ENCODE measurements at regions not wholly inside any gene's neighbourhood (a gene's known extent, or its start where the extent isn't known, plus 50 kb on each side); places are given as distances from the start of the nearest gene placed in this dataset.

GRCh38 chr12:24081606-24082005 is 132.1 kb upstream of the SOX5 start:
- H3K36me3 ChIP-seq (ENCODE audit: insufficient read depth, low read length) = no peaks in the 10 kb centered on the region
- no peak overlapping the region for H3K4me3 ChIP-seq (ENCODE audit: low read depth in 1 of 2, low read length in 2 of 2)
- H3K4me1 ChIP-seq (ENCODE audit: insufficient read depth, low read length) = no peaks in the 10 kb centered on the region
- no peak overlapping the region for H3K27ac ChIP-seq (ENCODE audit: low read depth, low read length)
- no peaks in the 10 kb centered on the region for H3K27me3 ChIP-seq (ENCODE audit: control insufficient read depth in 1 of 2, insufficient read depth in 2 of 2, low read length in 2 of 2)
- no peaks in the 10 kb centered on the region for H3K9me3 ChIP-seq (ENCODE audit: low read length)
- H3K9ac ChIP-seq (ENCODE audit: low read length) = no peak overlapping the region

DNA sequence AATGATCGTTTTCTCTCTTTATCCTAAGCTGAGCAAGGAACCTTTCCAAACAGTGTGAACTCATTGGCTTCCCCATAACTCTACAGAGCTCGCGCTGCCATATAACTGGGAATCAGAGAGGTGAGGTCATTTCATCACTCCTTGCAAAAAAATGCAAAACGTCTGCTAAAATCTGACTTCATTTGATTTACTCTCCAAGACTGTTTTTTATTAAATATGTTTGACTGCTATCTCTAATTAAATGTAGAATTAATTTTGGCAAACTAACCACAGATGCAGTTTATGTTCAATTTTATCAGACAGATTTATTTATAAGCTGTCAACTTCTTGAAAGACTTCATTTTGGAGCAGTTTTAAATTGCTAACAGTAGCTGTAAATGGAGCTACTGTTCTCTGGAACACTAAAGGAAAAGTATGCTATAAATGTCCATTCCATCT is 131.6 kb upstream of the SOX5 start:
- Histone ChIP-seq H3K27me3 (ENCODE audit: control insufficient read depth in 1 of 2, insufficient read depth in 2 of 2, low read length in 2 of 2) (no peaks in the 10 kb centered on the region), H3K9ac (ENCODE audit: low read length) (no peak overlapping the region), H3K4me3 (ENCODE audit: low read depth in 1 of 2, low read length in 2 of 2) (no peak overlapping the region), H3K36me3 (ENCODE audit: insufficient read depth, low read length) (no peaks in the 10 kb centered on the region), H3K27ac (ENCODE audit: low read depth, low read length) (no peak overlapping the region), H3K4me1 (ENCODE audit: insufficient read depth, low read length) (no peaks in the 10 kb centered on the region), H3K9me3 (ENCODE audit: low read length) (no peaks in the 10 kb centered on the region)

- no peak overlapping the region for H3K9ac ChIP-seq (ENCODE audit: low read length)
- H3K4me1 ChIP-seq (ENCODE audit: insufficient read depth, low read length) = no peaks in the 10 kb centered on the region
- no peak overlapping the region for H3K27ac ChIP-seq (ENCODE audit: low read depth, low read length)
- no peaks in the 10 kb centered on the region for H3K9me3 ChIP-seq (ENCODE audit: low read length)
- no peaks in the 10 kb centered on the region for H3K36me3 ChIP-seq (ENCODE audit: insufficient read depth, low read length)
- H3K4me3 ChIP-seq (ENCODE audit: low read depth in 1 of 2, low read length in 2 of 2) = no peak overlapping the region
- H3K27me3 ChIP-seq (ENCODE audit: control insufficient read depth in 1 of 2, insufficient read depth in 2 of 2, low read length in 2 of 2) = no peaks in the 10 kb centered on the region
Measured at GRCh38 chr12:24080465-24080864, 131.0 kb upstream of the SOX5 start.

- Histone ChIP-seq H3K9ac (ENCODE audit: low read length) (no peak overlapping the region), H3K27ac (ENCODE audit: low read depth, low read length) (no peak overlapping the region), H3K36me3 (ENCODE audit: insufficient read depth, low read length) (no peaks in the 10 kb centered on the region), H3K9me3 (ENCODE audit: low read length) (no peaks in the 10 kb centered on the region), H3K4me1 (ENCODE audit: insufficient read depth, low read length) (no peaks in the 10 kb centered on the region), H3K4me3 (ENCODE audit: low read depth in 1 of 2, low read length in 2 of 2) (no peak overlapping the region), H3K27me3 (ENCODE audit: control insufficient read depth in 1 of 2, insufficient read depth in 2 of 2, low read length in 2 of 2) (no peaks in the 10 kb centered on the region)
Measured at GRCh38 chr12:24079083-24079482, 129.6 kb upstream of the SOX5 start.

DNA sequence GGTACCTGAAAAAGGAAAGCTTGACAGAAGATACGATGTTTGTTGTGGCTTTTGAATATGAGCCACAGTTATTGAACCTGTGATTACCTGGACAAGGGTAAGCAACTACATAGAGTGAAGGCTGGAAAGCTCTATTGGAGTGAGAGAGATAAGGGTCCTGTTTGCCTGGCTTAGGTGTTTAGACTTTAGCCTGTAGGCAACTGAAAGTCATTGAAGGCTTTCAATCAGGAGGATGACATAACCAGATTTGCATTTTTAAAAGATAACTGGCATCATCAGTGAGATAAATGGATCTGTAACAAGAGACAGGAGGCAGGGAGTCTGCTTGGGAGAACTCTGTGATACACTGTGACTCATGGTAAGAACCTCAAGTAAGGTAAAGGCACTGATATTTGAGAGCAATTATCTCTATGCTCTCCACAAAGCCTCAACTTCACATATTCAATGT is 128.9 kb upstream of the SOX5 start:
- Histone ChIP-seq H3K4me1 (ENCODE audit: insufficient read depth, low read length) (no peaks in the 10 kb centered on the region), H3K27me3 (ENCODE audit: control insufficient read depth in 1 of 2, insufficient read depth in 2 of 2, low read length in 2 of 2) (no peaks in the 10 kb centered on the region), H3K4me3 (ENCODE audit: low read depth in 1 of 2, low read length in 2 of 2) (no peak overlapping the region), H3K9ac (ENCODE audit: low read length) (no peak overlapping the region), H3K36me3 (ENCODE audit: insufficient read depth, low read length) (no peaks in the 10 kb centered on the region), H3K9me3 (ENCODE audit: low read length) (no peaks in the 10 kb centered on the region), H3K27ac (ENCODE audit: low read depth, low read length) (no peak overlapping the region)

- no peaks in the 10 kb centered on the region for H3K27me3 ChIP-seq (ENCODE audit: control insufficient read depth in 1 of 2, insufficient read depth in 2 of 2, low read length in 2 of 2)
- H3K4me1 ChIP-seq (ENCODE audit: insufficient read depth, low read length) = no peaks in the 10 kb centered on the region
- no peaks in the 10 kb centered on the region for H3K36me3 ChIP-seq (ENCODE audit: insufficient read depth, low read length)
- no peaks in the 10 kb centered on the region for H3K9me3 ChIP-seq (ENCODE audit: low read length)
- H3K4me3 ChIP-seq (ENCODE audit: low read depth in 1 of 2, low read length in 2 of 2) = no peak overlapping the region
- no peak overlapping the region for H3K9ac ChIP-seq (ENCODE audit: low read length)
- H3K27ac ChIP-seq (ENCODE audit: low read depth, low read length) = no peak overlapping the region
Measured at GRCh38 chr12:24077161-24077560, 127.7 kb upstream of the SOX5 start.

DNA sequence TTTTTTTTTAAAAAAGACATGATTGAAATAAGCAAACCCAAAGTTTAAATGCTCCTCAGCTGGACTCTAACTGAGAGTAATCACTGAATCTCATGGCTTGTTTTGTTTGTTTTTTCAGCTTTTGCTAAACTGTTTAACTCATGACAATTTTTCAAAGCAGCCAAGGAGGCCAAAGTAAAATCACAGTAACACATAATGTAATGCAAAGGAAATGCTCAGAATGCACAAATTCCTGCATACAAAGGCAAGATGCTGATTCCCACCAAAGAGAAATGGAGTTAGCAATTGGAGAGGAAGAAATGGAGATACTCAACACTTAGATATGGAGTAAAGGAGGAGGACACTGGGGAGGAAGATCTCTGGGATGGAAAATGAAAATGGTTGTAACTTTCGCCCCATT is 126.2 kb upstream of the SOX5 start:
- Histone ChIP-seq H3K36me3 (ENCODE audit: insufficient read depth, low read length) (no peaks in the 10 kb centered on the region), H3K4me1 (ENCODE audit: insufficient read depth, low read length) (no peaks in the 10 kb centered on the region), H3K9ac (ENCODE audit: low read length) (no peak overlapping the region), H3K27ac (ENCODE audit: low read depth, low read length) (no peak overlapping the region), H3K9me3 (ENCODE audit: low read length) (no peaks in the 10 kb centered on the region), H3K4me3 (ENCODE audit: low read depth in 1 of 2, low read length in 2 of 2) (no peak overlapping the region), H3K27me3 (ENCODE audit: control insufficient read depth in 1 of 2, insufficient read depth in 2 of 2, low read length in 2 of 2) (no peaks in the 10 kb centered on the region)

GRCh38 chr12:24073170-24073810 is 123.8 kb upstream of the SOX5 start:
- no peaks in the 10 kb centered on the region for H3K27me3 ChIP-seq (ENCODE audit: control insufficient read depth in 1 of 2, insufficient read depth in 2 of 2, low read length in 2 of 2)
- H3K4me3 ChIP-seq (ENCODE audit: low read depth in 1 of 2, low read length in 2 of 2) = no peak overlapping the region
- no peaks in the 10 kb centered on the region for H3K9me3 ChIP-seq (ENCODE audit: low read length)
- H3K27ac ChIP-seq (ENCODE audit: low read depth, low read length) = no peak overlapping the region
- H3K4me1 ChIP-seq (ENCODE audit: insufficient read depth, low read length) = no peaks in the 10 kb centered on the region
- H3K36me3 ChIP-seq (ENCODE audit: insufficient read depth, low read length) = no peaks in the 10 kb centered on the region
- H3K9ac ChIP-seq (ENCODE audit: low read length) = no peak overlapping the region

GRCh38 chr12:24072302-24072701 is 122.8 kb upstream of the SOX5 start:
- Histone ChIP-seq H3K4me1 (ENCODE audit: insufficient read depth, low read length) (no peaks in the 10 kb centered on the region), H3K27me3 (ENCODE audit: control insufficient read depth in 1 of 2, insufficient read depth in 2 of 2, low read length in 2 of 2) (no peaks in the 10 kb centered on the region), H3K4me3 (ENCODE audit: low read depth in 1 of 2, low read length in 2 of 2) (no peak overlapping the region), H3K9ac (ENCODE audit: low read length) (no peak overlapping the region), H3K27ac (ENCODE audit: low read depth, low read length) (no peak overlapping the region), H3K36me3 (ENCODE audit: insufficient read depth, low read length) (no peaks in the 10 kb centered on the region), H3K9me3 (ENCODE audit: low read length) (no peaks in the 10 kb centered on the region)

GRCh38 chr12:24071842-24072241 is 122.4 kb upstream of the SOX5 start:
- no peaks in the 10 kb centered on the region for H3K27me3 ChIP-seq (ENCODE audit: control insufficient read depth in 1 of 2, insufficient read depth in 2 of 2, low read length in 2 of 2)
- H3K4me3 ChIP-seq (ENCODE audit: low read depth in 1 of 2, low read length in 2 of 2) = no peak overlapping the region
- H3K27ac ChIP-seq (ENCODE audit: low read depth, low read length) = no peak overlapping the region
- no peaks in the 10 kb centered on the region for H3K4me1 ChIP-seq (ENCODE audit: insufficient read depth, low read length)
- H3K9ac ChIP-seq (ENCODE audit: low read length) = no peak overlapping the region
- H3K36me3 ChIP-seq (ENCODE audit: insufficient read depth, low read length) = no peaks in the 10 kb centered on the region
- no peaks in the 10 kb centered on the region for H3K9me3 ChIP-seq (ENCODE audit: low read length)

DNA sequence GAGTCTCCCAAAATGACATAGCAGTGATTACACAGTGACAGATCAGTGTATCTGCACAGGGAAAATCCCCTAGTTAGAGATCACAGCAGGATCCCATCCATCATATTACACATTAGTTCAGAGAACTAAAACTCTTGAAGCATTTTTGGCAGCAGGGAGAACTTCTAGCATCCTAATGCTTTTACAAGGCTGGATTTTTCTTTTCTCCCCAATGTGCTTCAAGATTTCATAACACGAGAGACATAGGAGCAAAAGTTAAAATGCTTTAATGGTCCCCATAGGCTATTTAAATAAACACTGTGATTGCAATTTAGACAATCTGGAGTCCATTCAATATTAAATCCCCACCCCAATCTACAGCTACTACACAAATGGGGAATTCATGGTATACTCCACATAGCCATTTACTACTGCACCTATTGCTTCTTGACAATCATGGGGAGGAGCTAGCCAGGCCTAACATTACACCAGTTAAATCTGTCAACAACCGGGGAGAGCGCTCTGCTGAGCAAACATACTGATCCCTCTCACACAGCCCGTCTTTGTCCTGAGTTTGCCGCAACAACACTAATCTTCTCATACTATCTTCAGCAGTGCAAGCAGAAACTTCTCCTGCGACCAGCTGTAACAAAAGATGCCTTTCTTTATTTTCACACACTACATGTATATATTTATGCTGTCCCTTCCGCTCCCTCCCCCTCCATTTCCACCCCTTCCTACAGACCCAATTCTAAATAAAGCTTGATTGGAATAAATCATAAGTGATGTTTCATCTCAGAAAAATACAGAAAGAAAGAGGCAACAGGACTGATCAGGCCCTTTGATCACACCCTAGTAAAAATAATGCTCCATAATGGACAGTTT is 120.3 kb upstream of the SOX5 start:
- no peaks in the 10 kb centered on the region for H3K9me3 ChIP-seq (ENCODE audit: low read length)
- no peak overlapping the region for H3K27ac ChIP-seq (ENCODE audit: low read depth, low read length)
- H3K27me3 ChIP-seq (ENCODE audit: control insufficient read depth in 1 of 2, insufficient read depth in 2 of 2, low read length in 2 of 2) = no peaks in the 10 kb centered on the region
- no peaks in the 10 kb centered on the region for H3K4me1 ChIP-seq (ENCODE audit: insufficient read depth, low read length)
- no peaks in the 10 kb centered on the region for H3K36me3 ChIP-seq (ENCODE audit: insufficient read depth, low read length)
- no peak overlapping the region for H3K9ac ChIP-seq (ENCODE audit: low read length)
- H3K4me3 ChIP-seq (ENCODE audit: low read depth in 1 of 2, low read length in 2 of 2) = no peak overlapping the region

- Histone ChIP-seq H3K4me3 (ENCODE audit: low read depth in 1 of 2, low read length in 2 of 2) (no peak overlapping the region), H3K9ac (ENCODE audit: low read length) (no peak overlapping the region), H3K36me3 (ENCODE audit: insufficient read depth, low read length) (no peaks in the 10 kb centered on the region), H3K4me1 (ENCODE audit: insufficient read depth, low read length) (no peaks in the 10 kb centered on the region), H3K27ac (ENCODE audit: low read depth, low read length) (no peak overlapping the region), H3K9me3 (ENCODE audit: low read length) (no peaks in the 10 kb centered on the region), H3K27me3 (ENCODE audit: control insufficient read depth in 1 of 2, insufficient read depth in 2 of 2, low read length in 2 of 2) (no peaks in the 10 kb centered on the region)
Measured at GRCh38 chr12:24066865-24067264, 117.4 kb upstream of the SOX5 start.
